K562 (cell line): ENCODE measurements at regions not wholly inside any gene's neighbourhood (a gene's known extent, or its start where the extent isn't known, plus 50 kb on each side); places are given as distances from the start of the nearest gene placed in this dataset.

Source experiments
- ZKSCAN1 ChIP-seq: fragments of 150-350 bp; IDR thresholded peaks from 2 replicates; pipeline ENCODE4 v1.6.1; 2016; ENCODE audit warnings: low read depth, low read length
- ZNF174 ChIP-seq: fragments of 250-450 bp; sonication (Bioruptor Pico); IDR thresholded peaks from 2 replicates; pipeline ENCODE4 v1.4.0; 2020; ENCODE audit warnings: mild to moderate bottlenecking

- TF ChIP-seq ZKSCAN1: no peak
- no peak for TF ChIP-seq ZNF174 (CRISPR knock-in tag)
These were observed 223.7 kb upstream of the KIRREL3 start for GRCh38 chr11:127224276-127224675.
